ENCODE measurements at regions not wholly inside any gene's neighbourhood (a gene's known extent, or its start where the extent isn't known, plus 50 kb on each side); places are given as distances from the start of the nearest gene placed in this dataset.

GRCh38 chr1:56329970-56330369, 249.4 kb downstream of the PLPP3 start:
- TF ChIP-seq, protein P1, sequence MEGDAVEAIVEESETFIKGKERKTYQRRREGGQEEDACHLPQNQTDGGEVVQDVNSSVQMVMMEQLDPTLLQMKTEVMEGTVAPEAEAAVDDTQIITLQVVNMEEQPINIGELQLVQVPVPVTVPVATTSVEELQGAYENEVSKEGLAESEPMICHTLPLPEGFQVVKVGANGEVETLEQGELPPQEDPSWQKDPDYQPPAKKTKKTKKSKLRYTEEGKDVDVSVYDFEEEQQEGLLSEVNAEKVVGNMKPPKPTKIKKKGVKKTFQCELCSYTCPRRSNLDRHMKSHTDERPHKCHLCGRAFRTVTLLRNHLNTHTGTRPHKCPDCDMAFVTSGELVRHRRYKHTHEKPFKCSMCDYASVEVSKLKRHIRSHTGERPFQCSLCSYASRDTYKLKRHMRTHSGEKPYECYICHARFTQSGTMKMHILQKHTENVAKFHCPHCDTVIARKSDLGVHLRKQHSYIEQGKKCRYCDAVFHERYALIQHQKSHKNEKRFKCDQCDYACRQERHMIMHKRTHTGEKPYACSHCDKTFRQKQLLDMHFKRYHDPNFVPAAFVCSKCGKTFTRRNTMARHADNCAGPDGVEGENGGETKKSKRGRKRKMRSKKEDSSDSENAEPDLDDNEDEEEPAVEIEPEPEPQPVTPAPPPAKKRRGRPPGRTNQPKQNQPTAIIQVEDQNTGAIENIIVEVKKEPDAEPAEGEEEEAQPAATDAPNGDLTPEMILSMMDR (IDR thresholded peaks at IDR 0.05; ENCODE audit: borderline replicate concordance, control extremely low read depth, extremely low read depth, insufficient read depth, missing control alignments), result no peak
- in situ Hi-C loops (cut with MboI; ENCODE audit: low sequenced_read_pairs, unreplicated experiment), result no loop called here
- no peak for DNase-seq (ENCODE audit: low spot score)

DNA sequence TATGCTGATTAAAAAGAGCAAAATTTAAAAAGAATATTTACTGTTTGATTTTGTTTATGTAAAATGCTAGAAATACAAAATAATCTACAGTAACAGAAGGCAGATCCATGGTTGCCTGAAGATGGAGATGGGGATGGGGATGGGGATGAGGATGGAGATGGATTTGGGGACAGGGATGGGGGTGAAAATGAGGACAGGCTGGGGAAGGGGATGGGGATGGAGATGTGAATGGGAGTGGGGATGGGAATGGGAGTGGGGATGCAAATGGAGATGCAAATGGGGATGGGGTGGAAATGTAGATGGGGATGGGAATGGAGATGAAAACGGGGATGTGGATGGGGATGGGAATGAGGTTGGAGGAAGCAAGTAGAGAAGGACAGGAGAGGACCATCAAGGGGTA, 252.2 kb downstream of the PLPP3 start:
- DNase-seq (ENCODE audit: low spot score), result no peak
- TF ChIP-seq, protein P1 (IDR thresholded peaks at IDR 0.05; ENCODE audit: borderline replicate concordance, control extremely low read depth, extremely low read depth, insufficient read depth, missing control alignments), result no peak
- in situ Hi-C loops (cut with MboI; ENCODE audit: low sequenced_read_pairs, unreplicated experiment), result no loop called here

GRCh38 chr1:56326056-56326455, 253.3 kb downstream of the PLPP3 start:
- in situ Hi-C loops (cut with MboI; ENCODE audit: low sequenced_read_pairs, unreplicated experiment), result no loop called here

GRCh38 chr1:56324504-56324903, 254.9 kb downstream of the PLPP3 start:
- in situ Hi-C loops (cut with MboI; ENCODE audit: low sequenced_read_pairs, unreplicated experiment), result no loop called here
- TF ChIP-seq, protein P1 (IDR thresholded peaks at IDR 0.05; ENCODE audit: borderline replicate concordance, control extremely low read depth, extremely low read depth, insufficient read depth, missing control alignments), result no peak
- DNase-seq (ENCODE audit: low spot score), result no peak

More at GRCh38 chr1:56326056-56326455, 253.3 kb downstream of the PLPP3 start:
- TF ChIP-seq, protein P1 (IDR thresholded peaks at IDR 0.05; ENCODE audit: borderline replicate concordance, control extremely low read depth, extremely low read depth, insufficient read depth, missing control alignments), result no peak
- DNase-seq (ENCODE audit: low spot score), result no peak

DNA sequence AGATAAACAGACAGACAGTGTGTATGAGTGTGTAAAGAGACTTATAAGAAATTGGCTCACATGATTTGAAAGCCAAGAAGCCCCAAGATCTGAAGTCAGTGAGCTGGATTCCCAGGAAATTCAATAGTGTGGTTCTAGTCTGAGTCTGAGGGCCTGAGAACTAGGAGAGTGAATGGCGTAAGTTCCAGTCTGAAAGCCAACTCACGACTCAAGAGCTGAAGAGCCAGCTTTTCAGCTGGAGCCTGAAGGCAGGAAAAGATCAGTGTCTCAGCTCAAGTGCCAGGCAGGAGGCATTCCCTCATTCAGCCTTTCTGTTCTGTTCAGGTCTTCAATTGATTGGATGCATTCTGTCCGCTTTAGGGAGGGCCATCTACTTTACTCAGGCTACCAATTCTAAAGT, 257.2 kb downstream of the PLPP3 start:
- in situ Hi-C loops (cut with MboI; ENCODE audit: low sequenced_read_pairs, unreplicated experiment), result no loop called here
- TF ChIP-seq, protein P1 (IDR thresholded peaks at IDR 0.05; ENCODE audit: borderline replicate concordance, control extremely low read depth, extremely low read depth, insufficient read depth, missing control alignments), result no peak
- DNase-seq (ENCODE audit: low spot score), result no peak

DNA sequence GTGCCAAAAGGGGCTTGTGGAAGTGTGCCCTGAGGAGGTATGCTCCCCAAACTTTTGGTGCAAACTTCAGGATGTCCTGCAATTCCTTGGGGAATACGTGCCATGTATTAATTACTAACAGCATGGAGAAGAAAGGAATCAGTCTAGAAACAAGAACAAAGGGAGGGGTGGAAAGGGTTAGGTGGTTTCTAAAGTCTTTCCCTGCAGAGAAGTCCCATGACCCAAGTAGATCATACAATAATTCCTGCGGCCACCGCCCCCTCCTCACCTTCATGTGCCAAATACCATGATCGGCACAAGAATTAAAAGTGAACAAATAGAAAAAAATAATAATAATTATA, 258.2 kb downstream of the PLPP3 start:
- no peak for DNase-seq (ENCODE audit: low spot score)
- in situ Hi-C loops (cut with MboI; ENCODE audit: low sequenced_read_pairs, unreplicated experiment), result no loop called here

More for the DNA sequence above, 258.2 kb downstream of the PLPP3 start:
- TF ChIP-seq, protein P1 (IDR thresholded peaks at IDR 0.05; ENCODE audit: borderline replicate concordance, control extremely low read depth, extremely low read depth, insufficient read depth, missing control alignments), result no peak

Measured in GM13976 (cell line).